ENCODE measurements at regions not wholly inside any gene's neighbourhood (a gene's known extent, or its start where the extent isn't known, plus 50 kb on each side); places are given as distances from the start of the nearest gene placed in this dataset.
"Not testable (repeated sequence)": the region's sequence is repeated elsewhere in the genome, so short reads cannot be mapped to it uniquely, and the experiment has no call there.

DNA sequence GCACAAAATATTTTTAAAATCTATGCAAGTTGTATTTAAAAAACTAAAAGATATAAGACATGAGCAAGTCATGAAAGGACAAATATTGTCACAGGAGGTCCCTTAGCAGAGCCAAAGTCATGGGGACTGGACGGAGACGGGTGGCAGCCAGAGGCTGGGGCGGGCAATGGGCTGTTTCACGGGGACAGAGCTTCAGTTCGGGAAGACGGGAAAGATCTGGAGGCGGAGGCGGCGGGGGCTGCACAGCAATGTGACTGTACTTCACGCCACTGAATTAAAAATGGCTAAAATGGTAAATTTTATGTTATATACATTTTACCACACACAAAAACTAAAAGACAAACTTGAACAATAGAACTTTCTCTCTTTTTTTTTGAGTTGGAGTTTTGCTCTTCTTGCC is 60.0 kb upstream of the METRNL start:
- DNase-seq = no peak

DNA sequence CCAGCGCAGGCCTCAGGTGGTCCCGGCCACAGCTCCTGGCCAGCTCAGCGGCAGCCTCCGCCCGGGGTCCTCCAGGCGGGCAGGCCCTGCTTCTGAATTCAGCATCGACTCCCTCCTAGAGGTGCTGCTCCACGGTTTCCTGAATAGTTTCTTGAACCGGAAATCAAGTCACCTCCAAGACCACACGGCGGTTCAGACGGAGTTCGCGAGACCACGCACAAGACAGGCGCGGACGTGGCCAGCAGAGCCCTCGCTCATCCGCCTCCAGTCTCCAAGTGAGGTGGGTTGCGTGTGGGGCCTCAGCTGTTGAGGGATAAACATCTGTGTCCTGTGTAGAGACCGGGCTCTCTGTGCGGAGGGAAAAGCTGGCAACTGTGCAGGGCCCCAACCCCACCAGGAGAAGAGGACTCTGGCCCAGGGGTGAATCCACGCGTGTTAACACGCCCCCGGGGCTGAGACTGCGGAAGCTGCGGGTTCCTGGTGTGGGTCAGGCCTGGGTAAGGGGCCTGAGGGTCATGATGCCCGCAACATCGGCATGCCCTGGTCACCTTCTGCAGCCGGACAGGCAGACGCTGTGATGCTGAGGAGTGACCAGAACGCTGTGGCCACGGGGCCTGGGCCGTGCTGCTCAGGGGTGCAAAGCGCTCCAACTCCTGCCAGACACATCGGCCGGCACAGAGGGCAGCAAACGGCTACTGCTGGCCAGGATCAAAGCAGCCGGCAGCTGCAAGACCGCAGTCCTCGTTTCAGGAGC is 55.0 kb upstream of the METRNL start:
- no peak for DNase-seq

DNA sequence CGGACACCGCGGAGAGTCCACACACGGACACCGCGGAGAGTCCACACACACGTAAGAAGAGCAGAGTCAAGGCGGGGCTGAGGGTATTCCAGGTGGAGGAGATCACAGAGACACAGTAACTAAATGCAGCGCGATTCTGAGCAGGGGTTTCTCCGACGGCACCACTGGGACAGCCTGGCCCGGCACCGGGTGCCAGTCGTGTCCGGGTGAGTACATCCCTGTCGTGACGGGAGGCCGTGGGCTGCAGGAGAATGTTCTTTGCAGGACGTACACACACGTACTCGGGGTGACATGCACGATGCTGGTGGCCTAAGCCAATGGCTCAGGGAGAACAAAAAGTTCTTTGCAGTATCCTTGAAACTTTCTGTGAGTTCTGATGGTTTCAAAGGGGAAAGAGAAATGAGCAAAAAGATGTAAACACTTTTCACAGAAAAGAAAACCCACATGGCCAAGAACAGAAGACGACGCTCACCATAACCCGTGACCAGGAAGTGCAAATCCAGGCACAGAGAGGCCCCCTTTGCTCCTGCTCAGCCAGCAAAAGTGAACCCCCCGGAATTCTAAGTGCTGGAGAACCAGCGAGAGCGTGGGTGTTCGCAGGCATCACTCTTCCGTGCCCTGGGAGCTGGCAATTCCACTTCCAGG is 53.7 kb upstream of the METRNL start:
- DNase-seq = no peak

DNA sequence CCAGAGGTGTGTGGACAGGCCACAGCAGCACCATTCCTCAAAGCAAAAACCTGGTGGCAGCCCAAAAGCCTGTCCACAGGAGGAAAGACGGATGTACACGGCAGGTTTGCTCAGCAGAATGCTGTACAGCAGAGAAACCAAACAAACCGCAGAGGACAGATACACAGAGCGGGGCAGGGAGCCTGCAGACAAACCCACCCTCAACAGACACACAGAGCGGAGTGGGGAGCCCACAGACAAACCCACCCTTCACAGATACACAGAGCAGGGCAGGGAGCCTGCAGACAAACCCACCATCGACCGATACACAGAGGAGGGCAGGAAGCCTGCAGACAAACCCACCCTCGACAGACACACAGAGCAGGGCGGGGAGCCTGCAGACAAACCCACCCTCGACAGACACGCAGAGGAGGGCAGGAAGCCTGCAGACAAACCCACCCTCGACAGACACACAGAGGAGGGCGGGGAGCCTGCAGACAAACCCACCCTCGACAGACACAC is 53.0 kb upstream of the METRNL start:
- no peak for DNase-seq

DNA sequence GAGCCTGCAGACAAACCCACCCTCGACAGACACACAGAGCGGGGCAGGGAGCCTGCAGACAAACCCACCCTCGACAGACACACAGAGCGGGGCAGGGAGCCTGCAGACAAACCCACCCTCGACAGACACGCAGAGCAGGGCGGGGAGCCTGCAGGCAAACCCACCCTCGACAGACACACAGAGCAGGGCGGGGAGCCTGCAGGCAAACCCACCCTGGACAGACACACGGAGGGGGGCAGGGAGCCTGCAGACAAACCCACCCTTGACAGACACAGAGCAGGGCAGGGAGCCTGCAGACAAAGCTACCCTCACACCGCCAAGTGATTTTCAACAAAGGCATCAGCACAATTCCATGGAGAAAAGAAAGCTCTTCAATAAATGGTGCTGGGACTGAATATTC is 52.5 kb upstream of the METRNL start:
- not testable (repeated sequence) for DNase-seq

DNA sequence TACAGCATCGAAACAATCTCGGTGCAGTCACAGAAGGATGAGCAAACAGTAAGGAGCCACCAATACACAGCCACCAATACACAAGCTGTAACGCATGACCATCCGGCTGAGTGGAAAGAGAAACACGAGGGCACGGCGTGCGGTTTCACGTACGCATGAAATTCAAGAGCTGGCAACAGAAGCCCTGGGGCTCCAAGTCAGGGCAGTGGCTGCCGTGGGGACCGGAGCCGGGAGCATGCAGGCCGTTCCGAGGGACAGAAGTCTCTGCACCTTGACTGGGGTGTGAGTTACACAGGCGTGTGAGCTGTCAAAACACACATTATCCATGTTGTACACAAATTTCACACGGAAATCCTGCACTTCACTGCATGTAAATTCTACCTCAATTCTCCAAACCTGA is 50.6 kb upstream of the METRNL start:
- DNase-seq = no peak

DNA sequence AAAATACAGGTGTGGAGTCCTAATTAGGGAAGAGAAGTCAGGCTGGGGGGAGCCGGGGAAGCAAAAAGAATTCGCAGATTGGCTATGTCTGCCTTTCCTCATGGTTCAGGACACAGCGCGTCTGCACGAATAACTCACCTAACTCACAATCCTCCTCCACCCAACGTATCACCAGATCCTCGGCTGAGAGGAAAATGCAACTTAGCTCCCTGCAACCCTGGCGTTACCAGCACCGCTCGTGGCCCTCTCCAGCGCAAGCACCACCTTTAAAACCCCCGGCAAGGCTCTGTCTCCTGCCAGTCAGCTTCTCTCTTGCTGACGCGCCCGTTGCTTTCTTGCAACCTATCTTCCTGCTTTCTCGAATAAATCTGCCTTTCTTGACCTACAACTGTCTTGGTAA is 49.8 kb upstream of the METRNL start:
- no peak for DNase-seq
